HG02588 (cell line): ENCODE measurements at regions not wholly inside any gene's neighbourhood (a gene's known extent, or its start where the extent isn't known, plus 50 kb on each side); places are given as distances from the start of the nearest gene placed in this dataset.

Experiments used
- ATAC-seq: cut with Tn5 transposase; IDR thresholded peaks from one replicate; pipeline ENCODE4 v1.9.1; 2021; ENCODE audit warnings: mild to moderate bottlenecking, moderate library complexity; ENCODE audit not compliant: unreplicated experiment

GRCh38 chr10:77710759-77711682 is 73.4 kb upstream of the KCNMA1 start:
- peak; percentile 80 for ATAC-seq

- peak; percentile 55 for ATAC-seq
Observed at GRCh38 chr10:77710081-77710551, 72.5 kb upstream of the KCNMA1 start.

GRCh38 chr10:77707570-77707969 is 70.0 kb upstream of the KCNMA1 start:
- ATAC-seq = no peak

- no peak for ATAC-seq
Observed at GRCh38 chr10:77702166-77702565, 64.6 kb upstream of the KCNMA1 start.

- ATAC-seq = no peak
Observed at GRCh38 chr10:77700086-77700485, 62.5 kb upstream of the KCNMA1 start.

GRCh38 chr10:77699080-77699645 is 61.6 kb upstream of the KCNMA1 start:
- ATAC-seq = peak; percentile 49

- no peak for ATAC-seq
Observed at GRCh38 chr10:77698267-77698931, 60.8 kb upstream of the KCNMA1 start.

- ATAC-seq = no peak
Observed at GRCh38 chr10:77696584-77696983, 59.0 kb upstream of the KCNMA1 start.

GRCh38 chr10:77695186-77695585 is 57.6 kb upstream of the KCNMA1 start:
- ATAC-seq = no peak

GRCh38 chr10:77692782-77693181 is 55.2 kb upstream of the KCNMA1 start:
- no peak for ATAC-seq

GRCh38 chr10:77689339-77689738 is 51.7 kb upstream of the KCNMA1 start:
- ATAC-seq = no peak

GRCh38 chr10:77687621-77688020 is 50.0 kb upstream of the KCNMA1 start:
- ATAC-seq = no peak
